Activated CD8-positive, alpha-beta T cell treated with anti-CD3 and anti-CD28 coated beads, Interleukin-2, amount 10 ng/mL, durations not matched to agents 7 days and 5 days (primary cell): ENCODE measurements at regions not wholly inside any gene's neighbourhood (a gene's known extent, or its start where the extent isn't known, plus 50 kb on each side); places are given as distances from the start of the nearest gene placed in this dataset.
"Not testable (repeated sequence)": the region's sequence is repeated elsewhere in the genome, so short reads cannot be mapped to it uniquely, and the experiment has no call there.

Source experiments
- ATAC-seq: fragments of 150-1000 bp; cut with Tn5 transposase; one replicate; pipeline ENCODE4 v1.10.0; 2021; ENCODE audit warnings: moderate library complexity
- CTCF ChIA-PET: fragments of 350-600 bp; sonication (Branson Sonifier 250); formaldehyde crosslinking; loops from one replicate; lab custom pipeline; 2021; ENCODE audit warnings: antibody characterized with exemption; lab: Charles Lee
- POLR2A ChIA-PET: fragments of 350-600 bp; sonication (Branson Sonifier 250); formaldehyde crosslinking; loops from one replicate; lab custom pipeline; 2021; ENCODE audit warnings: antibody characterized with exemption; lab: Charles Lee
- DNase-seq: peaks from one replicate; pipeline ENCODE4 v3.0.0-alpha.2; 2020
- H3K27ac Mint-ChIP-seq: one replicate; pipeline ENCODE4 v1.8.0; 2021; ENCODE audit warnings: mild to moderate bottlenecking, mixed read lengths
- H3K27me3 Mint-ChIP-seq: one replicate; pipeline ENCODE4 v1.8.0; 2021; ENCODE audit warnings: low read depth, mixed read lengths
- H3K36me3 Mint-ChIP-seq: one replicate; pipeline ENCODE4 v1.8.0; 2021; ENCODE audit warnings: low read depth, mixed read lengths
- H3K4me1 Mint-ChIP-seq: one replicate; pipeline ENCODE4 v1.8.0; 2021; ENCODE audit warnings: low read depth, mixed read lengths
- H3K4me3 Mint-ChIP-seq: one replicate; pipeline ENCODE4 v1.8.0; 2021; ENCODE audit warnings: mild to moderate bottlenecking, mixed read lengths
- H3K9me3 Mint-ChIP-seq: one replicate; pipeline ENCODE4 v1.8.0; 2022; ENCODE audit warnings: mixed read lengths; ENCODE audit not compliant: insufficient read depth

- H3K4me3 Mint-ChIP-seq: no peak overlapping the region
- ATAC-seq (no peak), DNase-seq (no peak)
- ChIA-PET CTCF (no interaction called here), POLR2A (no interaction called here)
- no peaks in the 10 kb centered on the region for H3K4me1 Mint-ChIP-seq
- no peaks in the 10 kb centered on the region for H3K27me3 Mint-ChIP-seq
- no peak overlapping the region for H3K27ac Mint-ChIP-seq
- no peaks in the 10 kb centered on the region for H3K9me3 Mint-ChIP-seq
- no peaks in the 10 kb centered on the region for H3K36me3 Mint-ChIP-seq
Measured at GRCh38 chr7:138359870-138360559, 100.0 kb upstream of the TRIM24 start.

- ChIA-PET CTCF (no interaction called here), POLR2A (no interaction called here)
- no peaks in the 10 kb centered on the region for H3K4me1 Mint-ChIP-seq
- H3K36me3 Mint-ChIP-seq: no peaks in the 10 kb centered on the region
- DNase-seq (no peak), ATAC-seq (no peak)
- no peak overlapping the region for H3K27ac Mint-ChIP-seq
- no peaks in the 10 kb centered on the region for H3K27me3 Mint-ChIP-seq
- peaks cover 4% of the 10 kb centered on the region for H3K9me3 Mint-ChIP-seq
- H3K4me3 Mint-ChIP-seq: no peak overlapping the region
Measured at GRCh38 chr7:138363721-138364120, 96.3 kb upstream of the TRIM24 start.

GRCh38 chr7:138366137-138366536 lies 93.9 kb upstream of the TRIM24 start:
- ATAC-seq, H3K27ac Mint-ChIP-seq, CTCF ChIA-PET, DNase-seq, H3K4me3 Mint-ChIP-seq, H3K27me3 Mint-ChIP-seq, POLR2A ChIA-PET, H3K36me3 Mint-ChIP-seq, H3K4me1 Mint-ChIP-seq: not testable (repeated sequence)
- H3K9me3 Mint-ChIP-seq: peaks cover 12% of the 10 kb centered on the region

DNA sequence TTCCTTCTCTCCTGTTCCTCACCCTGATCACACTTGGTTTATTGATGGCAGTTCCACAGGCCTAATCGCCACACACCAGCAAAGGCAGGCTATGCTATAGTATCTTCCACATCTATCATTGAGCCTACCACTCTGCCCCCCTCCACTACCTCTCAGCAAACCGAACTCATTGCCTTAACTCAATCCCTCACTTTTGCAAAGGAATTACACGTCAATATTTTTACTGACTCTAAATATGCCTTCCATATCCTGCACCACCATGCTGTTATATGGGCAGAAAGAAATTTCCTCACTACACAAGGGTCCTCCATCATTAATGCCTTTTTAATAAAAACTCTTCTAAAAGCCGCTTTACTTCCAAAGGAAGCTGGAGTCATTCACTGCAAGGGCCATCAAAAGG lies 93.4 kb upstream of the TRIM24 start:
- H3K4me3 Mint-ChIP-seq, H3K27ac Mint-ChIP-seq, CTCF ChIA-PET, POLR2A ChIA-PET, H3K4me1 Mint-ChIP-seq, DNase-seq, ATAC-seq, H3K36me3 Mint-ChIP-seq, H3K27me3 Mint-ChIP-seq: not testable (repeated sequence)
- H3K9me3 Mint-ChIP-seq: peaks cover 15% of the 10 kb centered on the region

GRCh38 chr7:138369797-138370196 lies 90.3 kb upstream of the TRIM24 start:
- Mint-ChIP-seq H3K36me3 (no peaks in the 10 kb centered on the region), H3K27ac (no peak overlapping the region), H3K4me3 (no peak overlapping the region), H3K9me3 (peaks cover 15% of the 10 kb centered on the region), H3K27me3 (no peaks in the 10 kb centered on the region), H3K4me1 (no peaks in the 10 kb centered on the region)
- ATAC-seq (no peak), DNase-seq (no peak)
- ChIA-PET POLR2A (no interaction called here), CTCF (no interaction called here)

DNA sequence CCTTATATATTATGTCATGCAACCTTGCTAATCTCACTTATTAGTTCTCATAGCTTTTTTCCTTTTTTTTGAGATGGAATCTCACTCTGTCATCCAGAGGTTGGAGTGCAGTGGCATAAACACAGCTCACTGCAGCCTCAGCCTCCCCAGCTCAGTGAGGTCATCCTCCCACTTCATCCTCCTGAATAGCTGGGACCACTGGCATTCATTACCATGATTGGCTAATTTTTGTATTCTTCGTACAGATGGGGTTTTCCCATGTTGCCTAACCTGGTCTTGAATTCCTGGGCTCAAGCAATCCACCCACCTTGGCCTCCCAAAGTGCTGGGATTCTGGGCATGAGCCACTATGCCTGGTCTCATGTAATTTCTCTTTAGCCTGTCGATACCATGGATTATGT lies 89.1 kb upstream of the TRIM24 start:
- no peaks in the 10 kb centered on the region for H3K36me3 Mint-ChIP-seq
- H3K9me3 Mint-ChIP-seq: peaks cover 15% of the 10 kb centered on the region
- no peaks in the 10 kb centered on the region for H3K4me1 Mint-ChIP-seq
- no peak overlapping the region for H3K4me3 Mint-ChIP-seq
- H3K27ac Mint-ChIP-seq: no peak overlapping the region
- H3K27me3 Mint-ChIP-seq: no peaks in the 10 kb centered on the region
- CTCF ChIA-PET: no interaction called here
- POLR2A ChIA-PET: no interaction called here
- no peak for DNase-seq
- ATAC-seq: no peak

- Mint-ChIP-seq H3K36me3 (no peaks in the 10 kb centered on the region), H3K4me3 (no peak overlapping the region), H3K27me3 (no peaks in the 10 kb centered on the region), H3K4me1 (no peaks in the 10 kb centered on the region), H3K27ac (no peak overlapping the region), H3K9me3 (peaks cover 10% of the 10 kb centered on the region)
- ChIA-PET POLR2A (no interaction called here), CTCF (no interaction called here)
- no peak for DNase-seq
- ATAC-seq: no peak
Measured at GRCh38 chr7:138374119-138374693, 85.9 kb upstream of the TRIM24 start.

GRCh38 chr7:138377306-138377705 lies 82.8 kb upstream of the TRIM24 start:
- no peak for DNase-seq
- CTCF ChIA-PET: no interaction called here
- Mint-ChIP-seq H3K27me3 (no peaks in the 10 kb centered on the region), H3K4me3 (no peak overlapping the region), H3K9me3 (no peaks in the 10 kb centered on the region), H3K4me1 (no peaks in the 10 kb centered on the region), H3K36me3 (no peaks in the 10 kb centered on the region), H3K27ac (no peak overlapping the region)
- POLR2A ChIA-PET: no interaction called here
- ATAC-seq: no peak

DNA sequence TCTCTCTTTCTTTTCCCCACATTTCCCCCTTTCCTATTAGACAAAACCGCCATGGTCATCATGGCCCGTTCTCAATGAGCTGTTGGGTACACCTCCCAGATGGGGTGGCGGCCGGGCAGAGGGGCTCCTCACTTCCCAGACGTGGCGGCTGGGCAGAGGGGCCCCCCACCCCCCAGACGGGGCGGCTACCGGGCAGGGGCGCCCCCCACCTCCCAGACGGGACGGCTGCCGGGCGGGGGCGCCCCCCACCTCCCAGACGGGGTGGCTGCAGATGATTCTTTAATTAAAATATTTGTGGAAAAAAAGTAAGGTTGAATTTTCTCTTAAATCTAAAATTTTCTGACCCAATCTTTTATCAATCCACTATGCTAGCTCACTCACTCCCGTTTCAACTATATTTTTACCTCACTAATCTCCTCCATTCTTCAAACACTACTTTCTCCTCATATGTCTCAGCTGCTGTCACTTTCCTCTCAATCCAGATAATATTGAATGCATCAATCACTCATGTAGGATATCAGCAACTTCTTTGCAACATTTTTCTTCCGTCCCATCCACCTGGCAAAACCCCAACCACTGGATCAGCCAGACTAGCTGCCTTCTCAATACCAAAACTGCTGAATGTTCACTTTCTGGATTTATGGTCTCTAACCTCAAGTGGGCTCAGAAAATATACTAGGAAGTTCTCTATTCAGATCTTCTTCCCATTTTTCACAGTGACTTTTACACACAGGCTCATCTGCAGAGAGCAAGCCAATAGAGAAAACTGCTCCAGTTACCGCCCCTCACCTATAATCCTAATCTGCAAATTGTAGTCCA lies 81.1 kb upstream of the TRIM24 start:
- ATAC-seq: no peak
- no peak overlapping the region for H3K27ac Mint-ChIP-seq
- POLR2A ChIA-PET: no interaction called here
- H3K9me3 Mint-ChIP-seq: no peaks in the 10 kb centered on the region
- H3K36me3 Mint-ChIP-seq: no peaks in the 10 kb centered on the region
- no peak for DNase-seq
- H3K27me3 Mint-ChIP-seq: no peaks in the 10 kb centered on the region
- H3K4me3 Mint-ChIP-seq: no peak overlapping the region
- CTCF ChIA-PET: no interaction called here
- H3K4me1 Mint-ChIP-seq: no peaks in the 10 kb centered on the region

GRCh38 chr7:138382862-138383565 lies 77.0 kb upstream of the TRIM24 start:
- no peaks in the 10 kb centered on the region for H3K36me3 Mint-ChIP-seq
- H3K4me3 Mint-ChIP-seq: no peak overlapping the region
- ATAC-seq (no peak), DNase-seq (no peak)
- H3K9me3 Mint-ChIP-seq: no peaks in the 10 kb centered on the region
- H3K4me1 Mint-ChIP-seq: no peaks in the 10 kb centered on the region
- no peaks in the 10 kb centered on the region for H3K27me3 Mint-ChIP-seq
- H3K27ac Mint-ChIP-seq: no peak overlapping the region
- CTCF ChIA-PET: no interaction called here
- POLR2A ChIA-PET: no interaction called here

GRCh38 chr7:138386821-138387220 lies 73.2 kb upstream of the TRIM24 start:
- H3K4me1 Mint-ChIP-seq: no peaks in the 10 kb centered on the region
- H3K36me3 Mint-ChIP-seq: no peaks in the 10 kb centered on the region
- H3K9me3 Mint-ChIP-seq: no peaks in the 10 kb centered on the region

More at GRCh38 chr7:138386821-138387220, 73.2 kb upstream of the TRIM24 start:
- Mint-ChIP-seq H3K4me3 (no peak overlapping the region), H3K27ac (no peak overlapping the region), H3K27me3 (no peaks in the 10 kb centered on the region)
- CTCF ChIA-PET: no interaction called here
- no peak for DNase-seq
- POLR2A ChIA-PET: no interaction called here
- no peak for ATAC-seq
